Mesenchymal stem cell (in vitro differentiated cells and primary cell): ENCODE measurements at regions not wholly inside any gene's neighbourhood (a gene's known extent, or its start where the extent isn't known, plus 50 kb on each side); places are given as distances from the start of the nearest gene placed in this dataset.
A peak's percentile ranks its signal among the peaks of the same experiment; 100 is the strongest.

ENCODE experiments used
- DNase-seq: peaks from one replicate; pipeline ENCODE4 v3.0.0-alpha.2; 2013
- H2AFZ ChIP-seq: one replicate; pipeline ENCODE4 v1.6.1; 2013; ENCODE audit warnings: low read depth, mild to moderate bottlenecking, control low read depth, inconsistent platforms, low read length, moderate library complexity
- H2AK5ac ChIP-seq: 2 replicates; pipeline ENCODE4 v1.6.1; 2013; ENCODE audit warnings: low read length, moderate library complexity, mild to moderate bottlenecking, inconsistent platforms; ENCODE audit not compliant: severe bottlenecking
- H2BK120ac ChIP-seq: one replicate; pipeline ENCODE4 v1.6.1; 2013; ENCODE audit warnings: low read depth, mild to moderate bottlenecking, inconsistent platforms, low read length, moderate library complexity
- H2BK12ac ChIP-seq, 2 experiments: one replicate each; pipeline ENCODE4 v1.6.1; 2013; ENCODE audit warnings: inconsistent platforms in 2 of 2, low read length in 2 of 2, mild to moderate bottlenecking in 2 of 2, moderate library complexity in 2 of 2, control low read depth in 1 of 2
- H2BK15ac ChIP-seq: one replicate; pipeline ENCODE4 v1.6.1; 2013; ENCODE audit warnings: mild to moderate bottlenecking, low read depth, inconsistent platforms; ENCODE audit not compliant: poor library complexity, severe bottlenecking
- H2BK5ac ChIP-seq: 2 replicates; pipeline ENCODE4 v1.6.1; 2013; ENCODE audit warnings: low read depth, mild to moderate bottlenecking, low read length, control low read depth, inconsistent platforms; ENCODE audit not compliant: poor library complexity, severe bottlenecking
- H3K14ac ChIP-seq, 2 experiments: one replicate each; pipeline ENCODE4 v1.6.1; 2013; ENCODE audit warnings: inconsistent platforms in 2 of 2, low read length in 2 of 2, control low read depth in 1 of 2, mild to moderate bottlenecking in 1 of 2, moderate library complexity in 1 of 2
- H3K18ac ChIP-seq, 2 experiments: one replicate each; pipeline ENCODE4 v1.6.1; 2013; ENCODE audit warnings: inconsistent platforms in 2 of 2, low read length in 2 of 2, control low read depth in 1 of 2, low read depth in 1 of 2, mild to moderate bottlenecking in 1 of 2
- H3K23ac ChIP-seq, 2 experiments: one replicate each; pipeline ENCODE4 v1.6.1; 2013; ENCODE audit warnings: inconsistent platforms in 2 of 2, low read length in 2 of 2, mild to moderate bottlenecking in 2 of 2, moderate library complexity in 2 of 2, control low read depth in 1 of 2
- H3K27ac ChIP-seq: 2 replicates; pipeline ENCODE4 v1.5.1; 2013; ENCODE audit warnings: mild to moderate bottlenecking, moderate library complexity, low read length, control low read depth, inconsistent platforms; ENCODE audit not compliant: poor library complexity, severe bottlenecking
- H3K27me3 ChIP-seq, 2 experiments: 2 replicates each; pipeline versions ENCODE4 v1.6.1 to v1.7.0; 2013; ENCODE audit warnings: low read length in 2 of 2, mild to moderate bottlenecking in 2 of 2, moderate library complexity in 2 of 2, control low read depth in 1 of 2, inconsistent platforms in 1 of 2; ENCODE audit not compliant: control insufficient read depth in 1 of 2, insufficient read depth in 1 of 2
- H3K36me3 ChIP-seq, 2 experiments: 2 replicates each; pipeline versions ENCODE4 v1.6.1 to v1.7.0; 2013; ENCODE audit warnings: low read length in 2 of 2, control low read depth in 1 of 2, inconsistent platforms in 1 of 2, low read depth in 1 of 2, mild to moderate bottlenecking in 1 of 2; ENCODE audit not compliant: insufficient read depth in 2 of 2, control insufficient read depth in 1 of 2
- H3K4ac ChIP-seq, 2 experiments: one replicate each; pipeline ENCODE4 v1.6.1; 2013; ENCODE audit warnings: inconsistent platforms in 2 of 2, low read length in 2 of 2, mild to moderate bottlenecking in 2 of 2, moderate library complexity in 2 of 2, control low read depth in 1 of 2, low read depth in 1 of 2
- H3K4me1 ChIP-seq: 2 replicates; pipeline ENCODE4 v1.6.1; 2013; ENCODE audit warnings: low read depth, low read length, control low read depth; ENCODE audit not compliant: control insufficient read depth, insufficient read depth
- H3K4me2 ChIP-seq: 2 replicates; pipeline ENCODE4 v1.6.1; 2013; ENCODE audit warnings: low read length, mild to moderate bottlenecking, inconsistent platforms; ENCODE audit not compliant: poor library complexity, severe bottlenecking
- H3K4me3 ChIP-seq, 2 experiments: 2 replicates each; pipeline versions ENCODE4 v1.5.1 to v1.7.0; 2013; ENCODE audit warnings: low read length in 2 of 2, mild to moderate bottlenecking in 2 of 2, control low read depth in 1 of 2, low read depth in 1 of 2; ENCODE audit not compliant: insufficient read depth in 1 of 2
- H3K79me1 ChIP-seq: replicated peaks from 2 replicates; pipeline ENCODE4 v1.6.1; 2013; ENCODE audit warnings: mild to moderate bottlenecking, control low read depth, low read length, inconsistent platforms; ENCODE audit not compliant: poor library complexity, severe bottlenecking
- H3K9ac ChIP-seq: 2 replicates; pipeline ENCODE4 v1.7.0; 2013; ENCODE audit warnings: mild to moderate bottlenecking, low read length, moderate library complexity
- H3K9me3 ChIP-seq: 2 replicates; pipeline ENCODE4 v1.7.0; 2013; ENCODE audit warnings: mild to moderate bottlenecking, low read length; ENCODE audit not compliant: control insufficient read depth
- H4K8ac ChIP-seq: one replicate; pipeline ENCODE4 v1.6.1; 2013; ENCODE audit warnings: inconsistent platforms, mild to moderate bottlenecking, low read length, moderate library complexity
- H4K91ac ChIP-seq: one replicate; pipeline ENCODE4 v1.6.1; 2013; ENCODE audit warnings: mild to moderate bottlenecking, low read length, inconsistent platforms
- WGBS: methylation state at CpG from one replicate; pipeline ENCODE4 v1.1.7; 2013; ENCODE audit warnings: mixed read lengths; 5-methylcytosine and 5-hydroxymethylcytosine counted together

GRCh38 chr3:24663406-24663805 is 168.8 kb upstream of the THRB start:
- Histone ChIP-seq H2BK15ac (no peak overlapping the region), H3K9me3 (no peaks in the 10 kb centered on the region)

GRCh38 chr3:24668039-24668438 is 173.4 kb upstream of the THRB start:
- no peak overlapping the region for H3K4ac ChIP-seq
- H3K14ac ChIP-seq, result no peak overlapping the region
- H3K27ac ChIP-seq, result no peak overlapping the region
- no peaks in the 10 kb centered on the region for H3K4me1 ChIP-seq
- no peak overlapping the region for H2BK120ac ChIP-seq
- no peaks in the 10 kb centered on the region for H3K79me1 ChIP-seq
- no peak overlapping the region for H3K4me3 ChIP-seq
- no peak overlapping the region for H4K8ac ChIP-seq
- no peak overlapping the region for H2AK5ac ChIP-seq
- no peak overlapping the region for H3K18ac ChIP-seq
- H3K23ac ChIP-seq, result no peak overlapping the region
- H3K9me3 ChIP-seq, result no peaks in the 10 kb centered on the region
- no peak overlapping the region for H2BK5ac ChIP-seq
- H2AFZ ChIP-seq, result no peak overlapping the region
- H2BK12ac ChIP-seq, result no peak overlapping the region
- H3K9ac ChIP-seq, result no peak overlapping the region
- H3K27me3 ChIP-seq, result no peaks in the 10 kb centered on the region
- H3K36me3 ChIP-seq, result no peaks in the 10 kb centered on the region
- no peak overlapping the region for H2BK15ac ChIP-seq
- DNase-seq, result no peak
- no peak overlapping the region for H4K91ac ChIP-seq
- no peak overlapping the region for H3K4me2 ChIP-seq
- WGBS, result 100% methylated on average over 2 of the region's 3 CpGs

More at GRCh38 chr3:24663406-24663805, 168.8 kb upstream of the THRB start:
- Histone ChIP-seq H2BK5ac (no peak overlapping the region), H3K4me3 (no peak overlapping the region), H3K4ac (no peak overlapping the region), H3K27me3 (no peaks in the 10 kb centered on the region), H3K27ac (no peak overlapping the region), H3K9ac (no peak overlapping the region), H3K4me1 (no peaks in the 10 kb centered on the region), H3K18ac (no peak overlapping the region), H2BK120ac (no peak overlapping the region), H2BK12ac (no peak overlapping the region), H2AK5ac (no peak overlapping the region), H4K8ac (no peak overlapping the region), H3K79me1 (no peaks in the 10 kb centered on the region), H2AFZ (no peak overlapping the region), H4K91ac (no peak overlapping the region), H3K23ac (no peak overlapping the region), H3K36me3 (no peaks in the 10 kb centered on the region), H3K14ac (no peak overlapping the region), H3K4me2 (no peak overlapping the region)
- 100% methylated on average over 2 of the region's 6 CpGs for WGBS
- DNase-seq, result no peak

GRCh38 chr3:24670871-24671270 is 176.2 kb upstream of the THRB start:
- no peak overlapping the region for H3K4me2 ChIP-seq
- H2AFZ ChIP-seq, result no peak overlapping the region
- no peak for DNase-seq
- peak overlapping the region in 1 of 2 experiments; percentile 79 for H3K23ac ChIP-seq
- no peaks in the 10 kb centered on the region for H3K79me1 ChIP-seq
- H2BK12ac ChIP-seq, result no peak overlapping the region
- H3K27ac ChIP-seq, result no peak overlapping the region
- no peaks in the 10 kb centered on the region for H3K4me1 ChIP-seq
- H3K4me3 ChIP-seq, result no peak overlapping the region
- H4K91ac ChIP-seq, result no peak overlapping the region
- no peak overlapping the region for H3K14ac ChIP-seq
- no peak overlapping the region for H2AK5ac ChIP-seq
- H3K18ac ChIP-seq, result no peak overlapping the region
- H2BK120ac ChIP-seq, result no peak overlapping the region
- H2BK5ac ChIP-seq, result no peak overlapping the region
- no peak overlapping the region for H3K4ac ChIP-seq
- H3K9me3 ChIP-seq, result no peaks in the 10 kb centered on the region
- no peak overlapping the region for H2BK15ac ChIP-seq
- H4K8ac ChIP-seq, result no peak overlapping the region
- 100% methylated on average over 3 of the region's 3 CpGs for WGBS
- no peaks in the 10 kb centered on the region for H3K27me3 ChIP-seq
- no peaks in the 10 kb centered on the region for H3K36me3 ChIP-seq
- no peak overlapping the region for H3K9ac ChIP-seq

GRCh38 chr3:24673596-24673995 is 178.9 kb upstream of the THRB start:
- Histone ChIP-seq H2BK12ac (no peak overlapping the region), H3K9me3 (no peaks in the 10 kb centered on the region), H3K4me1 (no peaks in the 10 kb centered on the region), H4K8ac (no peak overlapping the region), H3K9ac (no peak overlapping the region), H3K27me3 (no peaks in the 10 kb centered on the region), H4K91ac (no peak overlapping the region), H3K27ac (no peak overlapping the region), H3K23ac (no peak overlapping the region), H3K4ac (no peak overlapping the region), H2BK15ac (no peak overlapping the region), H3K4me3 (no peak overlapping the region), H2AFZ (no peak overlapping the region), H2BK120ac (no peak overlapping the region), H3K36me3 (no peaks in the 10 kb centered on the region), H3K79me1 (no peaks in the 10 kb centered on the region), H3K18ac (no peak overlapping the region), H3K14ac (no peak overlapping the region), H3K4me2 (no peak overlapping the region), H2BK5ac (no peak overlapping the region), H2AK5ac (no peak overlapping the region)
- no peak for DNase-seq
- no CpG with 5 or more reads among the region's 1 CpG for WGBS
